ENCODE measurements at regions not wholly inside any gene's neighbourhood (a gene's known extent, or its start where the extent isn't known, plus 50 kb on each side); places are given as distances from the start of the nearest gene placed in this dataset.
"Not testable (repeated sequence)": the region's sequence is repeated elsewhere in the genome, so short reads cannot be mapped to it uniquely, and the experiment has no call there.

DNA sequence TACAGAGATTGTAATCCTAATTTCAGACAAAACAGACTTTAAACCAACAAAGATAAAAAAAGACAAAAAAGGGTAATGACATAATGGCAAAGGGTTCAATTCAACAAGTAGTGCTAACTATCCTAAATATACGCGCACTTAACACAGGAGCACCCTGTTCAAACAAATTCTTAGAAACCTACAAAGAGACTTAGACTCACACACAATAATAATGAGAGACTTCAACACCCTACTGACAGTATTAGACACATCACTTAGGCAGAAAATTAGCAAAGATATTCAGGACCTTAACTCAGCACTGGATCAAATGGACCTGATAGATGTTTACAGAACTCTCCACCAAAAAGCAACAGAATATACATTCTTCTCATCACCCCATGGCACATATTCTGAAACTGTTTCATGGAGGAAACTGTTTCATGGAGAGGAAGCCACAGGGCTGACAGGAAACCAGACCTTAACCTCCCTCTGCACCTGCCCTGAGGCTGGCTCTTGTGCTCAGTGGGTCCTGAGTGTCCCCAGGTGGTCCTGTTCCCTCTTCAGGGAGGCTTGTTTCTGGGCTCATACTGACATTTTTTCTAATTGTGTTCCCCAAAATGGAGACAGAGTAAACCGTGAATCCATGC is 54.7 kb downstream of the OR4M2 start:
- not testable (repeated sequence) for H3K4me3 Mint-ChIP-seq; DNase-seq; H3K9me3 Mint-ChIP-seq; H3K27me3 Mint-ChIP-seq (ENCODE audit: low read depth); H3K36me3 Mint-ChIP-seq (ENCODE audit: insufficient read depth in 2 of 2); H3K4me1 Mint-ChIP-seq (ENCODE audit: low read depth); H3K27ac Mint-ChIP-seq
- peak; percentile 55 to 56 for ATAC-seq (replicated peaks in 1 of 2)

DNA sequence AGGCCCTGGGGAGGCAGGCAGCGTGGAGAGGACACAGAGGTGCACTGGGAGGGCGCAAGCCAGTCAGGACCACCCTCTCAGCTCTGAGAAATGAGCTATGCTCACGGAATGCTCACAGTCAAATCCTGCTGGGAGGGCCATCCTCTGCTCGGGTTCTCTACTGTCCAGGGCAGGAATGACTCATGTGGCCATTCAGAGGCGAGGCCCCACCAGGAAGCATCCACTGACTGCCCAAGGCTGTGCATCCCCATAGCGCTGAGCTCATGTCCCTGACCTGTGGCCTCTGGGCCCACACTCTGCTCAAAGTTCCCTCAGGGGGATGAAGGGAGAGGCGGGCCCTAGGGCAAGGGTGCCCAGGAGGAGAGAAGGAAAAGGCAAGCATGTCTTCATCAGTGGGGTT is 57.2 kb downstream of the OR4M2 start:
- not testable (repeated sequence) for H3K36me3 Mint-ChIP-seq (ENCODE audit: insufficient read depth in 2 of 2); H3K4me1 Mint-ChIP-seq (ENCODE audit: low read depth); ATAC-seq (replicated peaks in 1 of 2); H3K27me3 Mint-ChIP-seq (ENCODE audit: low read depth); H3K4me3 Mint-ChIP-seq; H3K9me3 Mint-ChIP-seq; DNase-seq; H3K27ac Mint-ChIP-seq

DNA sequence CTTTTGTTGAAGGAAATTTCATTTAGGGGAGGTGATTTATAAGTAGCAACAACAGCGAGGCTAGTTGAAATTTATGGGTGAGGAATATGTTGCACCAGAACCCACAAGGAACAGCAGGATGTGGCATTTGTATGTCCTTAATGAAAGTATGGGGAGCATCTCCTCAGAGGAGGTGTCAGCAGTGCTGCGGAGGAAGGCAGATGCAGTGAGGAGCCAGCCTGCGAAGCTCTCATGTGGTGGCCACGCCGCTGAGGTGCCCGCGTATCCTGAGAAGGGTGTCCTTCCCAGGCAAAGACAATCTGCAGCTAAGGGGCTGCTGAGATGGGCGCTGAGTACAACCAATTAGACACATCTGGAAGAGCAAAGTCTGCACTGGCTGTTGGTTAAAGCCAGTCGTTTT is 60.8 kb downstream of the OR4M2 start:
- H3K4me3 Mint-ChIP-seq; H3K36me3 Mint-ChIP-seq (ENCODE audit: insufficient read depth in 2 of 2); H3K4me1 Mint-ChIP-seq (ENCODE audit: low read depth); H3K27ac Mint-ChIP-seq; H3K9me3 Mint-ChIP-seq; H3K27me3 Mint-ChIP-seq (ENCODE audit: low read depth); DNase-seq; ATAC-seq (replicated peaks in 1 of 2): not testable (repeated sequence)

DNA sequence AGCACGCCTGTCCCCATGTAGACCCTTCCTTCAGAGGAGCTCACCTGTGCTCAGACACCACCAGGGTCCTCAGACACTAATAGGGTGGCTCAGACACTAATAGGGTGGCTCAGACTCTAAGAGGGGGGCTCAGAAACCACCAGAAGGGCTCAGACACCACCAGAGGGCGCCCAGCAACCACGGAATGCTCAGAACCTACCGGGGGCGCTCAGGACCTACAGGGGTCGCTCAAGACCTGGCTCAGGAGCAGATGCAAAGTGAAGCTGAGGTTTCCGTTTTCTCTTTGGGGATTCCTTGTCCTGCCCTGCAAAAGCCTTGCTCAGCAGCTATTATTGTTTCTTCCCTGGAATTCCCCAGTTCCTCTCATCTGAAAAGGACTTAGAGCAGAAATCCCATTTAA is 67.8 kb downstream of the OR4M2 start:
- not testable (repeated sequence) for H3K4me3 Mint-ChIP-seq; DNase-seq; H3K9me3 Mint-ChIP-seq; H3K27ac Mint-ChIP-seq; H3K36me3 Mint-ChIP-seq (ENCODE audit: insufficient read depth in 2 of 2); H3K27me3 Mint-ChIP-seq (ENCODE audit: low read depth); H3K4me1 Mint-ChIP-seq (ENCODE audit: low read depth)
- peak; percentile 99 for ATAC-seq (replicated peaks in 1 of 2)

DNA sequence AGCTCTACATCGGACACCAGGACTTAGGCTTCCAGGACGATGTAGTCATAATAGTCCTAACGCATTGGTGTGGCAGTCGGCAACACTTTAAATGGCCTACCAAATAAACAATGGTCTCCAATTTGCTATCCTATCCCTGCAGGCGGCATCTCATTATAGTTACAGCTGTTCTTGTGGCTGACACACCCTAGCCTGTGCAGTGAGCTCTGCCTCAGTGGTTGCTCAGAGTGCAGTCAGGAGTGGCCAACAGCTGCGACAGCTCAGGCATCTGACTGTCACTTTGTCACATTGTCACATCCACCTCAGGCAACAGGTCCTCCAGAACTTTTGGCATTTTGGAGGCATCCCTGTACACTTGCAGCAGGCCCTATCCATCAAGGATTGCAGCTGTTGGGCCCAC is 77.9 kb downstream of the OR4M2 start:
- H3K27ac Mint-ChIP-seq; H3K4me3 Mint-ChIP-seq; H3K36me3 Mint-ChIP-seq (ENCODE audit: insufficient read depth in 2 of 2); H3K27me3 Mint-ChIP-seq (ENCODE audit: low read depth); H3K9me3 Mint-ChIP-seq; DNase-seq; ATAC-seq (replicated peaks in 1 of 2); H3K4me1 Mint-ChIP-seq (ENCODE audit: low read depth): not testable (repeated sequence)

DNA sequence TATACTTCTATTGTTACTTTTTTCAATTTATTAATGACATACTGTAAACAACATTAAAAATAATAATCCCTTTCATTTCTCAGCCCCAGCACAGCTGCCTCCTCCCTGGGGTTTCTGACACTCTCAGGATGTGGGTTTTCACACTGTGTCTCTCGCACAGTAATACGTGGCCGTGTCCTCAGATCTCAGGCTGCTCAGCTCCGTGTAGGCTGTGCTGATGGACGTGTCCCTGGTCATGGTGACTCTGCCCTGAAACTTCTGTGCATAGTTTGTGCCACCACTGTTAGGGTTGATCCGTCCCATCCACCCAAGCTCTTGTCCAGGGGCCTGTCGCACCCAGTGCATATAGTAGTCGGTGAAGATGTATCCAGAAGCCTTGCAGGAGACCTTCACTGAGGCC is 80.0 kb downstream of the OR4M2 start:
- DNase-seq; H3K27ac Mint-ChIP-seq; H3K4me3 Mint-ChIP-seq; H3K9me3 Mint-ChIP-seq; H3K4me1 Mint-ChIP-seq (ENCODE audit: low read depth); H3K27me3 Mint-ChIP-seq (ENCODE audit: low read depth); H3K36me3 Mint-ChIP-seq (ENCODE audit: insufficient read depth in 2 of 2): not testable (repeated sequence)
- ATAC-seq (replicated peaks in 1 of 2), result peak; percentile 67 to 70

DNA sequence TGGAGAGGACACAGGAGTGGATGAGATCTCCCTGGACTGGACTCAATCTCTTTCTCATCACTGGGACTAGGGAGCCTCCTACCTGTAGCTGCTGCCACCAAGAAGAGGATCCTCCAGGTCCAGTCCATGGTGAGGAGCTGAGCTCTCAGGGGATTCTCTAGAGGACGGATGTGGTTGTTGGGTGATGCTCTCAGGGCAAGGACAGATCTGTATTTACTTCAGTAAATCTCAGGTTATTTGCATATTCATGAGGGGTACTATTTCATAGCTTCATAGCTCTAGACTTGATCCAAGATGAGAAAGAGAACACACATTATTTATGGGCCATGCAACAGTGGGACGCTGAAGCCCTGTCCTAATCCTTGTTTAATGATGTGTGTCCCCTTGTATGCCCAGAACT is 80.4 kb downstream of the OR4M2 start:
- H3K4me1 Mint-ChIP-seq (ENCODE audit: low read depth); H3K4me3 Mint-ChIP-seq; H3K9me3 Mint-ChIP-seq: not testable (repeated sequence)

DNA sequence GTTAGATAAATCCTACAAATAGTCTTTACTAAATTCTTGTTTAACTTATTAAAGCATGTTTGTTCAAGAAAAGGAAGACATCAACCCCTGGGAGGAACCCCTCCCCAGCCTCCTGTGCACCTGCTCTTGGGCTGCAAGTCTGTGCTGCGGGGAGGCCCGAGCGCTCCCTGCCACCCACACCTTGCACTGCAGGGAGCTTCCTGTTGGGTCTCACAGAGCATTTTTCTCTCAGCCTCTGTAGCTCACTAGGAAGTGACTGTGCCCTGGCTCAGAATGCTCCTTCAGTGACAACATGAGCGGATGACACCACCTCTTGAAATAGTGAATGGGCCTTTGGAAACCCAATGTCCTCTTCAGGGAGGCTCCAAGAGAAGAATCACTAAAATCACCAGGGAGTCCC is 81.1 kb downstream of the OR4M2 start:
- H3K27me3 Mint-ChIP-seq (ENCODE audit: low read depth); H3K4me1 Mint-ChIP-seq (ENCODE audit: low read depth); DNase-seq; H3K4me3 Mint-ChIP-seq; H3K9me3 Mint-ChIP-seq; H3K27ac Mint-ChIP-seq; H3K36me3 Mint-ChIP-seq (ENCODE audit: insufficient read depth in 2 of 2): not testable (repeated sequence)
- ATAC-seq (replicated peaks in 1 of 2), result peak; percentile 80 to 82

More for the DNA sequence above, 80.4 kb downstream of the OR4M2 start:
- not testable (repeated sequence) for H3K36me3 Mint-ChIP-seq (ENCODE audit: insufficient read depth in 2 of 2); H3K27ac Mint-ChIP-seq; H3K27me3 Mint-ChIP-seq (ENCODE audit: low read depth); DNase-seq
- peak; percentile 67 to 72 for ATAC-seq (replicated peaks in 1 of 2)

DNA sequence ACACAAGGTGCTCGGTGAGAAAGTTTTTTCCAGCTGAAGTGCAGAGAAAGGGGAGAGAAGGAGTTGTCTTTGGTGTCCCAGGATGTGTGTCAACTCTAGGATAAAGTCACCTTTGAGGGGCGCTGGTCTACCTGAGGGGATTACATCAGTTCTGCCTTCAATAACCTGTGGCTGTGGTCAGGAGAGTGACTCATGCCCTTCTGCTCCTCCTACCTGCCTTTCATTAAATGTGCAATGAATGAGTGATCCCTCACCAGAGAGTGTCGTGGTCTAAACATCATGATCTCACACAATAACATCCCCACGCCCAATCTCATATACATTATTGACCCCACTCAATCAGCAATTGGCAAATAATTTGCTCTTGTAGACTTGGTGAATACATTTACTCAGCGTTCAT is 83.4 kb downstream of the OR4M2 start:
- H3K4me3 Mint-ChIP-seq; H3K9me3 Mint-ChIP-seq; DNase-seq; H3K36me3 Mint-ChIP-seq (ENCODE audit: insufficient read depth in 2 of 2); H3K27me3 Mint-ChIP-seq (ENCODE audit: low read depth); H3K27ac Mint-ChIP-seq; H3K4me1 Mint-ChIP-seq (ENCODE audit: low read depth): not testable (repeated sequence)
- peak; percentile 64 to 66 for ATAC-seq (replicated peaks in 1 of 2)

DNA sequence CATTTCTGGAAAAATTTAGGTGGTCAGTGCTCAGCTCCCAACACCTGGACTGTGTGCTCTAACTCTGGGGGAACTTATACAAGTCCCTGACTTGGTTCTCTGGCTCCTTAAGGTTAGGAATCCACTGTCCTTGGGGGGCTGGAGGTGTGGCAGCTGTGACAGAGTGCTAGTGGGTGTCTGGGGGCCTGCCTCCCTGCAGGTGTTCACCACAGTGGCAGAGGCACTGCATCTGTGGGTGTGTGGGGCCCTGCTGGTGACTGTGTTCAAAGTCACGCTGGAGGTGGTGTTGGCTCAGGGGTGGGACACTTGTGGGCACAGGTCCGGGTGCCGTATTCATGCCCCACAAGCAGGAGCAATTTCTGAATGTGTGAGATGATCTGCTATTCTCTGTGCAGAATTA is 87.2 kb downstream of the OR4M2 start:
- H3K27me3 Mint-ChIP-seq (ENCODE audit: low read depth); H3K4me1 Mint-ChIP-seq (ENCODE audit: low read depth); H3K9me3 Mint-ChIP-seq; H3K36me3 Mint-ChIP-seq (ENCODE audit: insufficient read depth in 2 of 2); H3K27ac Mint-ChIP-seq; H3K4me3 Mint-ChIP-seq: not testable (repeated sequence)
- DNase-seq (peak in 1 of 2 donors; percentile 9), ATAC-seq (replicated peaks in 1 of 2) (peak; percentile 59 to 80)

DNA sequence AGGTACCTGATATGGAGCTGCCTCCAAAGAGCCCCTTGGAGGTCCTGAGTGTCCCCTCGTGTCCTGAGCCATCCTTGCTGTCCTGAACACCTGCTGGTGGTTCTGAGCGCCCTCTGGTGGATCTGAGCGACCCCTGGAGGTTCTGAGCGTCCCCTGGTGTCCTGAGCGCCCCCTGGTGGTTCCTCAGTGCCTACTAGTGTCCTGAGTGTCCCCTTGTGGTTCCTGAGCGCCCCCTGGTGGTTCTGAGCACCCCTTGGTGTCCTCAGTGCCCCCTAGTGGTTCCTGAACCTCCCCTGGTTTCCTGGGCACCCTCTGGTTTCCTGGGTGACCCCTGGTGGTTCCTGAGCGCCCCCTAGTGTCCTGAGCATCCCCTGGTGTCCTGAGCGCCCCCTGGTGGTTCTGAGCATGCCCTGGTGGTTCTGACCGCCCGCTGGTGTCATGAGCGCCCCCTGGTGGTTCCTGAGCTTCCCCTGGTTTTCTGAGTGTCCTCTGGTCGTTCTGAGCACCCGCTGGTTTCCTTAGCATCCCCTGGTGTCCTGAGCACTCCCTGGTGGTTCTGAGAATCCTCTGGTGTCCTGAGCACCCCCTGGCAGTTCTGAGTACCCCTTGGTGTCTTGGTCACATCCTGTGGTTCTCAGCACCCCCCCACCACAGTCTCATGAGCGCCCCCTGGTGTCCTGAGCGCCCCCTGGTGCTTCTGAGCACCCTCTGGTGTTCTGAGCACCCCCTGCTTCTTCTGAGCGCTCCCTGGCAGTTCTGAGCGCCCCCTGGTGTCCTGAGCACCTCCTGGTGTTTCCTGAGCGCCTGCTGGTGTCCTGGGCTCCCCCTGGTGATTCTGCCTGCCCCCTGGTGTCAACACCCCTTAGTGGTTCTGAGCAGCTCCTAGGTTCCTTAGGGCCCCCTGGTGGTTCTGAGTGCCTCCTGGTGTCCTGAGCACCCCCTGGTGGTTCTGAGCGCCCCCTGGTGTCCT is 93.0 kb downstream of the OR4M2 start:
- not testable (repeated sequence) for H3K9me3 Mint-ChIP-seq; H3K36me3 Mint-ChIP-seq (ENCODE audit: insufficient read depth in 2 of 2); H3K4me1 Mint-ChIP-seq (ENCODE audit: low read depth); DNase-seq; H3K4me3 Mint-ChIP-seq; H3K27ac Mint-ChIP-seq; H3K27me3 Mint-ChIP-seq (ENCODE audit: low read depth)
- peak; percentile 76 to 77 for ATAC-seq (replicated peaks in 1 of 2)

DNA sequence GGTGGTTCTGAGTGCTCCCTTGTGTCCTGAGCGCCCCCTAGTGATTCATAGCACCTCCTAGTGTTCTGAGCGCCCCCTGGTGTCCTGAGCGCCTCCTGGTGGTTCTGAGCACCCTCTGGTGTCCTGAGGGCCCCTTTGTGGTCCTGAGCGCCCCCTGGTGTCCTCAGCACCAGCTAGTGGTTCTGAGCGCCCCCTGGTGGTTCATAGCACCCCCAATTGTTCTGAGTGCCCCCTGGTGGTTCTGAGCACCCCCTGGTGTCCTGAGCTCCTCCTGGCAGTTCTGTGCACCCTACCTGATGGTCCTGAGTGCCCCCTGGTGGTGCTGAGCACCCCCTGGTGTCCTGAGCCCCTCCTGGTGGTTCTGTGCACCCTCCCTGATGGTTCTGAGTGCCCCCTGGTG is 93.8 kb downstream of the OR4M2 start:
- not testable (repeated sequence) for H3K27me3 Mint-ChIP-seq (ENCODE audit: low read depth); H3K36me3 Mint-ChIP-seq (ENCODE audit: insufficient read depth in 2 of 2); H3K9me3 Mint-ChIP-seq; H3K27ac Mint-ChIP-seq; H3K4me3 Mint-ChIP-seq; DNase-seq; H3K4me1 Mint-ChIP-seq (ENCODE audit: low read depth)
- ATAC-seq (replicated peaks in 1 of 2), result peak; percentile 48 to 55

DNA sequence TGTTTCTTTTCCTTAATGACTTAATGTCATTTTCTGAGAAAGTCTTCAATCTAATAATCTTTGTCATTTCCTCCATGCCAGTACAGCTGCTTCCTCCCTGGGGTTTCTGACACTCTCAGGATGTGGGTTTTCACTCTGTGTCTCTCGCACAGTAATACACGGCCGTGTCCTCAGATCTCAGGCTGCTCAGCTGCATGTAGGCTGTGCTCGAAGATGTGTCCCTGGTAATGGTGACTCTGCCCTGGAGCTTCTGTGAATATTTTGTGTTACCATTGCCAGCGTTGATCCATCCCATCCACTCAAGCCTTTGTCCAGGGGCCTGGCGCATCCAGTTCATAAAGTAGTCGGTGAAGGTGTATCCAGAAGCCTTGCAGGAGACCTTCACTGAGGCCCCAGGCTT is 97.6 kb downstream of the OR4M2 start:
- H3K4me1 Mint-ChIP-seq (ENCODE audit: low read depth); H3K36me3 Mint-ChIP-seq (ENCODE audit: insufficient read depth in 2 of 2); H3K9me3 Mint-ChIP-seq; H3K27ac Mint-ChIP-seq; H3K27me3 Mint-ChIP-seq (ENCODE audit: low read depth); DNase-seq; H3K4me3 Mint-ChIP-seq: not testable (repeated sequence)
- ATAC-seq (replicated peaks in 1 of 2), result peak in 1 of 2 donors; percentile 6

DNA sequence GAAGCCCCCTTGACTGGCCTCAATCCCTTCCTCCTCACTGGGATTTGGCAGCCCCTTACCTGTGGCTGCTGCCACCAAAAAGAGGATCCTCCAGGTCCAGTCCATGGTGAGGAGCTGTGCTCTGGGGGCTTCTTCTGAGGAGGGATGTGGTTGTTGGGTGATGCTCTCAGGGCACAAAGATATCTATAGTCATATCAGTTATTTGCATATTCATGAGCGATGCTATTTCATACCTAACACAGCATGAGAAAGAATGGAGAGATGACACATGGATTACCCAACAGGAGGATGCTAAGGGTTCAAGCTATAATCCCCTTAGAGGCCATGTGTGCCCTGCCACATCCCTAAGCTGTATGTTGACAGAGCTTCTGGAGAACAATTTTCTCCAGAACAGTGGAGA is 98.1 kb downstream of the OR4M2 start:
- not testable (repeated sequence) for H3K9me3 Mint-ChIP-seq; H3K36me3 Mint-ChIP-seq (ENCODE audit: insufficient read depth in 2 of 2); H3K27ac Mint-ChIP-seq

More for the DNA sequence above, 98.1 kb downstream of the OR4M2 start:
- DNase-seq; H3K27me3 Mint-ChIP-seq (ENCODE audit: low read depth); H3K4me1 Mint-ChIP-seq (ENCODE audit: low read depth); H3K4me3 Mint-ChIP-seq: not testable (repeated sequence)
- peak; percentile 46 to 66 for ATAC-seq (replicated peaks in 1 of 2)
